ENCODE measurements at regions not wholly inside any gene's neighbourhood (a gene's known extent, or its start where the extent isn't known, plus 50 kb on each side); places are given as distances from the start of the nearest gene placed in this dataset.

- Histone ChIP-seq H3K27ac (ENCODE audit: low read depth) (no peak overlapping the region), H3K36me3 (ENCODE audit: insufficient read depth) (no peaks in the 10 kb centered on the region), H3K4me3 (no peak overlapping the region), H3K27me3 (ENCODE audit: insufficient read depth) (no peaks in the 10 kb centered on the region), H3K79me2 (replicated peaks; ENCODE audit: insufficient read depth) (no peaks in the 10 kb centered on the region), H3F3A (replicated peaks; ENCODE audit: low read depth) (no peaks in the 10 kb centered on the region), H3K9me2 (ENCODE audit: insufficient read depth) (0 out of 2 replicates have a peak, but pooled peaks cover 3% of the 10 kb centered on the region), H4K20me1 (replicated peaks; ENCODE audit: insufficient read depth) (no peaks in the 10 kb centered on the region), H2AFZ (no peak overlapping the region), H3K4me1 (ENCODE audit: insufficient read depth) (peaks cover 3% of the 10 kb centered on the region; the same call in 1 of the 2 replicates), H3K4me2 (no peak overlapping the region)
- Mint-ChIP-seq H3K27ac (no peak overlapping the region), H3K27me3 (ENCODE audit: insufficient read depth, low read depth, poor library complexity) (peaks cover 19% of the 10 kb centered on the region), H3K4me3 (no peak overlapping the region), H3K4me1 (peaks cover 25% of the 10 kb centered on the region), H3K9me3 (peaks cover 15% of the 10 kb centered on the region), H3K36me3 (ENCODE audit: low read depth) (peaks cover 14% of the 10 kb centered on the region)
- ATAC-seq (no peak), DNase-seq (ENCODE audit: low spot score) (no peak)
- TF ChIP-seq CREB1 (CRISPR knock-in tag; IDR thresholded peaks at IDR 0.05; ENCODE audit: low read depth) (no peak), ZNF331 (CRISPR knock-in tag; IDR thresholded peaks at IDR 0.05; ENCODE audit: low read depth) (no peak), EZH2phosphoT487 (IDR thresholded peaks at IDR 0.05; ENCODE audit: unreplicated experiment) (no peak), ETS1 (IDR thresholded peaks at IDR 0.05) (no peak), ZNF114 (CRISPR knock-in tag; IDR thresholded peaks at IDR 0.05) (no peak), NANOG (IDR thresholded peaks at IDR 0.05; ENCODE audit: borderline replicate concordance) (no peak), ZNF462 (CRISPR knock-in tag; IDR thresholded peaks at IDR 0.05) (no peak), CTCF (conservative IDR thresholded peaks at IDR 0.05; ENCODE audit: low read depth in 2 of 2) (no peak), EZH2 (IDR thresholded peaks at IDR 0.05; ENCODE audit: low read depth, unreplicated experiment) (no peak), STAT1 (IDR thresholded peaks at IDR 0.05; ENCODE audit: unreplicated experiment) (no peak), POLR2AphosphoS5 (IDR thresholded peaks at IDR 0.05; ENCODE audit: low read depth) (no peak), JUNB (IDR thresholded peaks at IDR 0.05; ENCODE audit: unreplicated experiment) (no peak)
- TF ChIP-seq, protein P1, sequence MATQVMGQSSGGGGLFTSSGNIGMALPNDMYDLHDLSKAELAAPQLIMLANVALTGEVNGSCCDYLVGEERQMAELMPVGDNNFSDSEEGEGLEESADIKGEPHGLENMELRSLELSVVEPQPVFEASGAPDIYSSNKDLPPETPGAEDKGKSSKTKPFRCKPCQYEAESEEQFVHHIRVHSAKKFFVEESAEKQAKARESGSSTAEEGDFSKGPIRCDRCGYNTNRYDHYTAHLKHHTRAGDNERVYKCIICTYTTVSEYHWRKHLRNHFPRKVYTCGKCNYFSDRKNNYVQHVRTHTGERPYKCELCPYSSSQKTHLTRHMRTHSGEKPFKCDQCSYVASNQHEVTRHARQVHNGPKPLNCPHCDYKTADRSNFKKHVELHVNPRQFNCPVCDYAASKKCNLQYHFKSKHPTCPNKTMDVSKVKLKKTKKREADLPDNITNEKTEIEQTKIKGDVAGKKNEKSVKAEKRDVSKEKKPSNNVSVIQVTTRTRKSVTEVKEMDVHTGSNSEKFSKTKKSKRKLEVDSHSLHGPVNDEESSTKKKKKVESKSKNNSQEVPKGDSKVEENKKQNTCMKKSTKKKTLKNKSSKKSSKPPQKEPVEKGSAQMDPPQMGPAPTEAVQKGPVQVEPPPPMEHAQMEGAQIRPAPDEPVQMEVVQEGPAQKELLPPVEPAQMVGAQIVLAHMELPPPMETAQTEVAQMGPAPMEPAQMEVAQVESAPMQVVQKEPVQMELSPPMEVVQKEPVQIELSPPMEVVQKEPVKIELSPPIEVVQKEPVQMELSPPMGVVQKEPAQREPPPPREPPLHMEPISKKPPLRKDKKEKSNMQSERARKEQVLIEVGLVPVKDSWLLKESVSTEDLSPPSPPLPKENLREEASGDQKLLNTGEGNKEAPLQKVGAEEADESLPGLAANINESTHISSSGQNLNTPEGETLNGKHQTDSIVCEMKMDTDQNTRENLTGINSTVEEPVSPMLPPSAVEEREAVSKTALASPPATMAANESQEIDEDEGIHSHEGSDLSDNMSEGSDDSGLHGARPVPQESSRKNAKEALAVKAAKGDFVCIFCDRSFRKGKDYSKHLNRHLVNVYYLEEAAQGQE (IDR thresholded peaks at IDR 0.05; ENCODE audit: unreplicated experiment), result no peak
Observed at GRCh38 chr9:89548071-89548638, 50.2 kb upstream of the SEMA4D start.
